Glutamatergic neuron (in vitro differentiated cells): ENCODE measurements at regions not wholly inside any gene's neighbourhood (a gene's known extent, or its start where the extent isn't known, plus 50 kb on each side); places are given as distances from the start of the nearest gene placed in this dataset.

Source experiments
- DNase-seq: peaks from one replicate; pipeline ENCODE4 v3.0.0; 2022
- H3K27ac Mint-ChIP-seq: one replicate; pipeline ENCODE4 v1.8.0; 2020; ENCODE audit warnings: mild to moderate bottlenecking, mixed read lengths, inconsistent platforms; ENCODE audit not compliant: unreplicated experiment
- H3K27me3 Mint-ChIP-seq: one replicate; pipeline ENCODE4 v1.8.0; 2020; ENCODE audit warnings: mild to moderate bottlenecking, moderate library complexity, mixed read lengths, inconsistent platforms; ENCODE audit not compliant: unreplicated experiment
- H3K36me3 Mint-ChIP-seq: one replicate; pipeline ENCODE4 v1.8.0; 2020; ENCODE audit warnings: mild to moderate bottlenecking, mixed read lengths, inconsistent platforms; ENCODE audit not compliant: unreplicated experiment
- H3K4me1 Mint-ChIP-seq: one replicate; pipeline ENCODE4 v1.8.0; 2020; ENCODE audit warnings: mild to moderate bottlenecking, low read depth, mixed read lengths, inconsistent platforms; ENCODE audit not compliant: unreplicated experiment
- H3K4me3 Mint-ChIP-seq: one replicate; pipeline ENCODE4 v1.8.0; 2020; ENCODE audit warnings: mild to moderate bottlenecking, mixed read lengths, inconsistent platforms; ENCODE audit not compliant: unreplicated experiment
- H3K9me3 Mint-ChIP-seq: one replicate; pipeline ENCODE4 v1.8.0; 2020; ENCODE audit warnings: mild to moderate bottlenecking, moderate library complexity, mixed read lengths, inconsistent platforms; ENCODE audit not compliant: unreplicated experiment
- CTCF ChIP-seq: fragments of 200-600 bp; sonication (generic); IDR thresholded peaks from one replicate; pipeline ENCODE4 v1.5.0; 2021; ENCODE audit not compliant: partially characterized antibody, unreplicated experiment

GRCh38 chr19:32035626-32036025 is 309.8 kb upstream of the ZNF507 start:
- Mint-ChIP-seq H3K36me3 (no peaks in the 10 kb centered on the region), H3K27me3 (no peaks in the 10 kb centered on the region), H3K27ac (no peak overlapping the region), H3K9me3 (no peaks in the 10 kb centered on the region), H3K4me1 (no peaks in the 10 kb centered on the region), H3K4me3 (no peak overlapping the region)
- no peak for DNase-seq
- no peak for TF ChIP-seq CTCF

- Mint-ChIP-seq H3K36me3 (no peaks in the 10 kb centered on the region), H3K9me3 (no peaks in the 10 kb centered on the region), H3K27ac (no peak overlapping the region), H3K4me1 (no peaks in the 10 kb centered on the region), H3K4me3 (no peak overlapping the region), H3K27me3 (no peaks in the 10 kb centered on the region)
- no peak for TF ChIP-seq CTCF
- no peak for DNase-seq
Measured at GRCh38 chr19:32038021-32038920, 307.1 kb upstream of the ZNF507 start.

GRCh38 chr19:32038961-32039360 is 306.4 kb upstream of the ZNF507 start:
- no peaks in the 10 kb centered on the region for H3K36me3 Mint-ChIP-seq
- H3K27ac Mint-ChIP-seq: no peak overlapping the region
- no peak for DNase-seq
- no peak for TF ChIP-seq CTCF
- no peaks in the 10 kb centered on the region for H3K9me3 Mint-ChIP-seq
- no peaks in the 10 kb centered on the region for H3K4me1 Mint-ChIP-seq
- H3K27me3 Mint-ChIP-seq: no peaks in the 10 kb centered on the region
- H3K4me3 Mint-ChIP-seq: no peak overlapping the region

- Mint-ChIP-seq H3K36me3 (no peaks in the 10 kb centered on the region), H3K27me3 (no peaks in the 10 kb centered on the region), H3K4me3 (no peak overlapping the region), H3K9me3 (no peaks in the 10 kb centered on the region), H3K4me1 (no peaks in the 10 kb centered on the region), H3K27ac (no peak overlapping the region)
- DNase-seq: no peak
- TF ChIP-seq CTCF: no peak
Measured at GRCh38 chr19:32039440-32039839, 306.0 kb upstream of the ZNF507 start.

- H3K9me3 Mint-ChIP-seq: no peaks in the 10 kb centered on the region
- no peak for DNase-seq
- no peak overlapping the region for H3K27ac Mint-ChIP-seq
- no peak overlapping the region for H3K4me3 Mint-ChIP-seq
- H3K36me3 Mint-ChIP-seq: no peaks in the 10 kb centered on the region
- no peak for TF ChIP-seq CTCF
- H3K27me3 Mint-ChIP-seq: no peaks in the 10 kb centered on the region
- no peaks in the 10 kb centered on the region for H3K4me1 Mint-ChIP-seq
Measured at GRCh38 chr19:32040236-32040635, 305.2 kb upstream of the ZNF507 start.
